WTC11 (cell line): ENCODE measurements at regions not wholly inside any gene's neighbourhood (a gene's known extent, or its start where the extent isn't known, plus 50 kb on each side); places are given as distances from the start of the nearest gene placed in this dataset.

Experiments
- ATAC-seq: fragments of 200-7000 bp; cut with Tn5 transposase; 2 replicates; pipeline ENCODE4 v1.10.0; 2021; ENCODE audit warnings: mild to moderate bottlenecking, moderate library complexity
- CTCF ChIA-PET: fragments of 300-600 bp; sonication (Branson Sonifier 250); formaldehyde crosslinking; loops from one replicate; lab custom pipeline; 2021; ENCODE audit warnings: antibody characterized with exemption; lab: Charles Lee
- POLR2A ChIA-PET: fragments of 350-600 bp; sonication (Branson Sonifier 250); formaldehyde crosslinking; loops from one replicate; lab custom pipeline; 2021; ENCODE audit warnings: antibody characterized with exemption; lab: Charles Lee
- DNase-seq: peaks from one replicate; pipeline ENCODE4 v3.0.0; 2021; ENCODE audit warnings: low spot score
- H3K27ac Mint-ChIP-seq: 2 replicates; pipeline ENCODE4 v1.8.0; 2021; ENCODE audit warnings: mixed read lengths
- H3K27me3 Mint-ChIP-seq: 2 replicates; pipeline ENCODE4 v1.8.0; 2021; ENCODE audit warnings: low read depth, mild to moderate bottlenecking, moderate library complexity, mixed read lengths
- H3K36me3 Mint-ChIP-seq: 2 replicates; pipeline ENCODE4 v1.8.0; 2021; ENCODE audit warnings: mixed read lengths
- H3K4me1 Mint-ChIP-seq: 2 replicates; pipeline ENCODE4 v1.8.0; 2022; ENCODE audit warnings: mixed read lengths
- H3K4me3 Mint-ChIP-seq: 2 replicates; pipeline ENCODE4 v1.8.0; 2021; ENCODE audit warnings: mild to moderate bottlenecking, moderate library complexity, mixed read lengths
- H3K9me3 Mint-ChIP-seq: 2 replicates; pipeline ENCODE4 v1.8.0; 2021; ENCODE audit warnings: mixed read lengths
- ATF1 ChIP-seq: sonication (generic); formaldehyde crosslinking; IDR thresholded peaks from 2 replicates; pipeline ENCODE4 v1.8.1; 2023; ENCODE audit warnings: mild to moderate bottlenecking, moderate library complexity, missing genetic modification reagents
- ATF2 ChIP-seq: sonication (generic); formaldehyde crosslinking; IDR thresholded peaks from 2 replicates; pipeline ENCODE4 v1.8.1; 2022; ENCODE audit warnings: low read depth, missing genetic modification reagents, borderline replicate concordance
- ATF3 ChIP-seq: sonication (generic); formaldehyde crosslinking; conservative IDR thresholded peaks from 2 replicates; pipeline ENCODE4 v1.8.1; 2022; ENCODE audit warnings: mild to moderate bottlenecking, missing genetic modification reagents
- CBFB ChIP-seq: sonication (generic); formaldehyde crosslinking; IDR thresholded peaks from 2 replicates; pipeline ENCODE4 v1.8.1; 2022; ENCODE audit warnings: mild to moderate bottlenecking, low read depth, missing genetic modification reagents
- CREM ChIP-seq: sonication (generic); formaldehyde crosslinking; IDR thresholded peaks from 2 replicates; pipeline ENCODE4 v1.8.1; 2022; ENCODE audit warnings: mild to moderate bottlenecking, missing genetic modification reagents, moderate library complexity
- E2F4 ChIP-seq: sonication (generic); formaldehyde crosslinking; IDR thresholded peaks from 2 replicates; pipeline ENCODE4 v1.8.1; 2022; ENCODE audit warnings: low read depth, mild to moderate bottlenecking, moderate library complexity, missing genetic modification reagents, borderline replicate concordance
- EMX1 ChIP-seq: fragments of 250-450 bp; sonication (Bioruptor Pico); IDR thresholded peaks from 2 replicates; pipeline ENCODE4 v1.8.0; 2021; ENCODE audit warnings: mild to moderate bottlenecking
- ERG ChIP-seq: fragments of 250-450 bp; sonication (Bioruptor Pico); IDR thresholded peaks from 2 replicates; pipeline ENCODE4 v1.8.0; 2021; ENCODE audit warnings: mild to moderate bottlenecking
- FOXJ3 ChIP-seq: sonication (generic); formaldehyde crosslinking; IDR thresholded peaks from 2 replicates; pipeline ENCODE4 v1.9.0; 2021; ENCODE audit warnings: missing genetic modification reagents, mild to moderate bottlenecking, borderline replicate concordance
- GABPB1 ChIP-seq: sonication (generic); formaldehyde crosslinking; IDR thresholded peaks from 2 replicates; pipeline ENCODE4 v1.8.1; 2023; ENCODE audit warnings: mild to moderate bottlenecking, missing genetic modification reagents
- GTF2I ChIP-seq: fragments of 250-450 bp; sonication (Bioruptor Pico); conservative IDR thresholded peaks from 2 replicates; pipeline ENCODE4 v1.4.0; 2021; ENCODE audit warnings: mild to moderate bottlenecking
- HMGA2 ChIP-seq: fragments of 250-450 bp; sonication (Bioruptor Pico); IDR thresholded peaks from 2 replicates; pipeline ENCODE4 v1.4.0; 2021; ENCODE audit warnings: mild to moderate bottlenecking, moderate library complexity
- IRF1 ChIP-seq: sonication (generic); formaldehyde crosslinking; IDR thresholded peaks from 2 replicates; pipeline ENCODE4 v1.8.0; 2023; ENCODE audit warnings: missing genetic modification reagents
- IRF2 ChIP-seq: sonication (generic); formaldehyde crosslinking; IDR thresholded peaks from 2 replicates; pipeline ENCODE4 v1.8.0; 2022; ENCODE audit warnings: low read depth, missing genetic modification reagents, borderline replicate concordance
- KAT7 ChIP-seq: sonication (generic); formaldehyde crosslinking; IDR thresholded peaks from 2 replicates; pipeline ENCODE4 v1.8.1; 2023; ENCODE audit warnings: missing genetic modification reagents, mild to moderate bottlenecking, borderline replicate concordance
- MXD4 ChIP-seq: fragments of 250-450 bp; sonication (Bioruptor Pico); IDR thresholded peaks from 2 replicates; pipeline ENCODE4 v1.8.0; 2021; ENCODE audit warnings: mild to moderate bottlenecking, moderate library complexity, borderline replicate concordance
- MYBL2 ChIP-seq: sonication (generic); formaldehyde crosslinking; IDR thresholded peaks from 2 replicates; pipeline ENCODE4 v1.8.1; 2023; ENCODE audit warnings: mild to moderate bottlenecking, moderate library complexity, missing genetic modification reagents
- SOX15 ChIP-seq: fragments of 250-450 bp; sonication (Bioruptor Pico); IDR thresholded peaks from 2 replicates; pipeline ENCODE4 v1.9.0; 2021; ENCODE audit warnings: mild to moderate bottlenecking
- TCF7 ChIP-seq: sonication (generic); formaldehyde crosslinking; IDR thresholded peaks from 2 replicates; pipeline ENCODE4 v1.8.0; 2022; ENCODE audit warnings: mild to moderate bottlenecking, low read depth, missing genetic modification reagents, moderate library complexity
- ZBTB21 ChIP-seq: sonication (generic); formaldehyde crosslinking; IDR thresholded peaks from 2 replicates; pipeline ENCODE4 v1.8.1; 2023; ENCODE audit warnings: mild to moderate bottlenecking, missing genetic modification reagents, borderline replicate concordance
- ZMAT4 ChIP-seq: fragments of 250-450 bp; sonication (Bioruptor Pico); IDR thresholded peaks from 2 replicates; pipeline ENCODE4 v1.9.0; 2021; ENCODE audit warnings: mild to moderate bottlenecking
- ZNF232 ChIP-seq: sonication (generic); formaldehyde crosslinking; IDR thresholded peaks from 2 replicates; pipeline ENCODE4 v1.8.0; 2022; ENCODE audit warnings: mild to moderate bottlenecking, missing genetic modification reagents
- ZNF423 ChIP-seq: fragments of 250-450 bp; sonication (Bioruptor Pico); IDR thresholded peaks from 2 replicates; pipeline ENCODE4 v2.1.2; 2022; ENCODE audit warnings: mild to moderate bottlenecking, moderate library complexity
- ZNF512 ChIP-seq: sonication (generic); formaldehyde crosslinking; IDR thresholded peaks from 2 replicates; pipeline ENCODE4 v1.8.1; 2022; ENCODE audit warnings: missing genetic modification reagents, borderline replicate concordance

GRCh38 chr6:21811484-21811883 is 217.9 kb downstream of the SOX4 start:
- DNase-seq: no peak
- Mint-ChIP-seq H3K27ac (peak overlapping the region; percentile 62; the same call in 1 of the 2 replicates), H3K4me1 (peaks cover 37% of the 10 kb centered on the region), H3K27me3 (no peaks in the 10 kb centered on the region), H3K9me3 (no peaks in the 10 kb centered on the region), H3K4me3 (no peak overlapping the region), H3K36me3 (peaks cover 13% of the 10 kb centered on the region)
- no peak for ATAC-seq
- ChIA-PET POLR2A (no interaction called here), CTCF (no interaction called here)
- TF ChIP-seq TCF7 (CRISPR knock-in tag) (no peak), CBFB (no peak), ZBTB21 (CRISPR knock-in tag) (no peak), CREM (CRISPR knock-in tag) (no peak), KAT7 (CRISPR knock-in tag) (no peak), HMGA2 (CRISPR knock-in tag) (no peak), E2F4 (no peak), GABPB1 (CRISPR knock-in tag) (no peak), ATF1 (no peak)

GRCh38 chr6:21816231-21816630 is 222.7 kb downstream of the SOX4 start:
- H3K27ac Mint-ChIP-seq: no peak overlapping the region
- ChIA-PET POLR2A (interaction anchor here (1.1 kb wide), 1 partner anchor 32 kb away, joined by 3 read pairs; no protein-coding TSS in a partner anchor), CTCF (no interaction called here)
- no peak overlapping the region for H3K4me3 Mint-ChIP-seq
- H3K27me3 Mint-ChIP-seq: no peaks in the 10 kb centered on the region
- no peak for ATAC-seq
- TF ChIP-seq IRF2 (CRISPR knock-in tag) (no peak), ZNF232 (no peak), ZMAT4 (CRISPR knock-in tag) (no peak), ERG (CRISPR knock-in tag) (no peak), ZNF423 (CRISPR knock-in tag) (no peak), GTF2I (CRISPR knock-in tag) (no peak), ZNF512 (CRISPR knock-in tag) (no peak), ATF2 (no peak)
- H3K9me3 Mint-ChIP-seq: no peaks in the 10 kb centered on the region
- H3K36me3 Mint-ChIP-seq: peaks cover 10% of the 10 kb centered on the region
- peaks cover 25% of the 10 kb centered on the region for H3K4me1 Mint-ChIP-seq
- DNase-seq: no peak

GRCh38 chr6:21820442-21820841 is 226.9 kb downstream of the SOX4 start:
- POLR2A ChIA-PET: no interaction called here
- TF ChIP-seq SOX15 (CRISPR knock-in tag): no peak
- TF ChIP-seq ATF1: no peak
- TF ChIP-seq E2F4: no peak
- TF ChIP-seq MYBL2 (CRISPR knock-in tag): no peak
- no peak for TF ChIP-seq EMX1 (CRISPR knock-in tag)
- TF ChIP-seq ATF3 (CRISPR knock-in tag): no peak
- TF ChIP-seq FOXJ3 (CRISPR knock-in tag): no peak
- TF ChIP-seq MXD4 (CRISPR knock-in tag): no peak
- no peak for TF ChIP-seq IRF1

More at GRCh38 chr6:21820442-21820841, 226.9 kb downstream of the SOX4 start:
- peaks cover 40% of the 10 kb centered on the region for H3K4me1 Mint-ChIP-seq
- H3K27ac Mint-ChIP-seq: no peak overlapping the region; the same call in 1 of the 2 replicates
- CTCF ChIA-PET: no interaction called here
- DNase-seq: no peak
- no peak overlapping the region for H3K4me3 Mint-ChIP-seq
- H3K27me3 Mint-ChIP-seq: no peaks in the 10 kb centered on the region
- H3K9me3 Mint-ChIP-seq: no peaks in the 10 kb centered on the region
- no peak for ATAC-seq
- no peaks in the 10 kb centered on the region for H3K36me3 Mint-ChIP-seq
